Osteoblast (primary cell): ENCODE measurements at regions not wholly inside any gene's neighbourhood (a gene's known extent, or its start where the extent isn't known, plus 50 kb on each side); places are given as distances from the start of the nearest gene placed in this dataset.

Experiments
- DNase-seq: peaks from one replicate; pipeline ENCODE4 v3.0.0; 2011; ENCODE audit warnings: low spot score, mixed read lengths; ENCODE audit not compliant: insufficient read length; ENCODE audit errors: missing footprints
- H2AFZ ChIP-seq: 2 replicates; pipeline ENCODE4 v1.6.0; 2011; ENCODE audit warnings: mild to moderate bottlenecking, low read length
- H3K27ac ChIP-seq: 2 replicates; pipeline ENCODE4 v1.5.1; 2011; ENCODE audit warnings: mild to moderate bottlenecking, low read depth, low read length, moderate library complexity
- H3K27me3 ChIP-seq: 2 replicates; pipeline ENCODE4 v1.6.0; 2012; ENCODE audit warnings: mild to moderate bottlenecking, control low read depth, inconsistent platforms, low read length, moderate library complexity; ENCODE audit not compliant: insufficient read depth
- H3K36me3 ChIP-seq: 2 replicates; pipeline ENCODE4 v1.5.1; 2011; ENCODE audit warnings: mild to moderate bottlenecking, low read length, control low read depth, moderate library complexity; ENCODE audit not compliant: insufficient read depth
- H3K4me1 ChIP-seq: 2 replicates; pipeline ENCODE4 v1.5.1; 2011; ENCODE audit warnings: mild to moderate bottlenecking, low read length, control low read depth, moderate library complexity; ENCODE audit not compliant: insufficient read depth
- H3K4me2 ChIP-seq: 2 replicates; pipeline ENCODE4 v1.6.0; 2011; ENCODE audit warnings: mild to moderate bottlenecking, low read length; ENCODE audit not compliant: insufficient read depth
- H3K4me3 ChIP-seq: fragments of 200-600 bp; sonication (generic); 3 replicates; pipeline ENCODE4 v1.5.1; 2012; ENCODE audit warnings: mild to moderate bottlenecking, low read length, inconsistent platforms; ENCODE audit not compliant: insufficient read depth
- H3K79me2 ChIP-seq: 2 replicates; pipeline ENCODE4 v1.6.0; 2012; ENCODE audit warnings: mild to moderate bottlenecking, low read length, control low read depth, inconsistent platforms; ENCODE audit not compliant: insufficient read depth
- H3K9me3 ChIP-seq: 2 replicates; pipeline ENCODE4 v1.5.1; 2011; ENCODE audit warnings: low read depth, low read length, control low read depth
- H4K20me1 ChIP-seq: 2 replicates; pipeline ENCODE4 v1.6.0; 2012; ENCODE audit warnings: mild to moderate bottlenecking, low read length, control low read depth; ENCODE audit not compliant: insufficient read depth
- CTCF ChIP-seq: IDR thresholded peaks from 2 replicates; pipeline ENCODE4 v1.5.1; 2011; ENCODE audit warnings: mild to moderate bottlenecking, low read depth, low read length, moderate library complexity; ENCODE audit errors: extremely low read depth

GRCh38 chr7:20513897-20514296, 101.6 kb upstream of the ABCB5 start:
- Histone ChIP-seq H3K9me3 (no peaks in the 10 kb centered on the region), H3K27ac (no peak overlapping the region), H3K27me3 (no peaks in the 10 kb centered on the region), H3K79me2 (no peaks in the 10 kb centered on the region), H2AFZ (no peak overlapping the region), H3K36me3 (no peaks in the 10 kb centered on the region), H3K4me2 (no peak overlapping the region), H4K20me1 (no peaks in the 10 kb centered on the region), H3K4me1 (no peaks in the 10 kb centered on the region), H3K4me3 (no peak overlapping the region)
- DNase-seq, result no peak
- TF ChIP-seq CTCF, result no peak

- H3K27me3 ChIP-seq, result no peaks in the 10 kb centered on the region
- no peaks in the 10 kb centered on the region for H3K36me3 ChIP-seq
- no peak for DNase-seq
- no peaks in the 10 kb centered on the region for H3K79me2 ChIP-seq
- no peaks in the 10 kb centered on the region for H3K9me3 ChIP-seq
- TF ChIP-seq CTCF, result no peak
- no peak overlapping the region for H3K27ac ChIP-seq
- H3K4me3 ChIP-seq, result no peak overlapping the region
- no peaks in the 10 kb centered on the region for H3K4me1 ChIP-seq
- H4K20me1 ChIP-seq, result no peaks in the 10 kb centered on the region
- H2AFZ ChIP-seq, result no peak overlapping the region
- no peak overlapping the region for H3K4me2 ChIP-seq
Measured at GRCh38 chr7:20514364-20514763, 101.1 kb upstream of the ABCB5 start.

- Histone ChIP-seq H3K79me2 (no peaks in the 10 kb centered on the region), H3K4me3 (no peak overlapping the region), H3K4me2 (no peak overlapping the region), H4K20me1 (no peaks in the 10 kb centered on the region), H2AFZ (no peak overlapping the region), H3K4me1 (no peaks in the 10 kb centered on the region), H3K36me3 (no peaks in the 10 kb centered on the region), H3K27ac (no peak overlapping the region), H3K27me3 (no peaks in the 10 kb centered on the region), H3K9me3 (no peaks in the 10 kb centered on the region)
- no peak for DNase-seq
- TF ChIP-seq CTCF, result no peak
Measured at GRCh38 chr7:20519645-20520044, 95.8 kb upstream of the ABCB5 start.

GRCh38 chr7:20520530-20520929, 94.9 kb upstream of the ABCB5 start:
- Histone ChIP-seq H3K4me2 (no peak overlapping the region), H3K36me3 (no peaks in the 10 kb centered on the region), H3K79me2 (no peaks in the 10 kb centered on the region), H3K27me3 (no peaks in the 10 kb centered on the region), H3K27ac (no peak overlapping the region), H3K9me3 (no peaks in the 10 kb centered on the region), H3K4me3 (no peak overlapping the region), H4K20me1 (no peaks in the 10 kb centered on the region), H3K4me1 (no peaks in the 10 kb centered on the region), H2AFZ (no peak overlapping the region)
- TF ChIP-seq CTCF, result no peak
- no peak for DNase-seq
